ENCODE measurements at regions not wholly inside any gene's neighbourhood (a gene's known extent, or its start where the extent isn't known, plus 50 kb on each side); places are given as distances from the start of the nearest gene placed in this dataset.

GRCh38 chr18:45403341-45404049, 211.8 kb upstream of the SLC14A2 start:
- intact Hi-C loops (cut with DNase I) = no loop called here
- TF ChIP-seq POLR2AphosphoS5 (IDR thresholded peaks at IDR 0.05) (no peak), CTCF (IDR thresholded peaks at IDR 0.05) (no peak), EP300 (IDR thresholded peaks at IDR 0.05) (no peak), POLR2A (IDR thresholded peaks at IDR 0.05) (no peak)
- 98 to 99% methylated on average over 2 of the region's 2 CpGs for WGBS, 2 donors

GRCh38 chr18:45408218-45408617, 207.1 kb upstream of the SLC14A2 start:
- no peaks in the 10 kb centered on the region for H3K4me1 ChIP-seq
- H3K27ac ChIP-seq = no peak overlapping the region
- no peak overlapping the region for H3K4me3 ChIP-seq
- no peak for TF ChIP-seq EP300 (IDR thresholded peaks at IDR 0.05)
- TF ChIP-seq POLR2AphosphoS5 (IDR thresholded peaks at IDR 0.05) = no peak
- no peak for TF ChIP-seq CTCF (IDR thresholded peaks at IDR 0.05)
- TF ChIP-seq POLR2A (IDR thresholded peaks at IDR 0.05) = no peak
- no peaks in the 10 kb centered on the region for H3K9me3 ChIP-seq
- no peak for DNase-seq
- no peaks in the 10 kb centered on the region for H3K36me3 ChIP-seq
- intact Hi-C loops (cut with DNase I) = no loop called here
- H3K27me3 ChIP-seq = no peaks in the 10 kb centered on the region
- WGBS, 2 donors = 86 to 89% methylated on average over 1 of the region's 1 CpG

More at GRCh38 chr18:45403341-45404049, 211.8 kb upstream of the SLC14A2 start:
- no peaks in the 10 kb centered on the region for H3K9me3 ChIP-seq
- no peak overlapping the region for H3K4me3 ChIP-seq
- H3K27ac ChIP-seq = no peak overlapping the region
- DNase-seq = no peak
- H3K4me1 ChIP-seq = no peaks in the 10 kb centered on the region
- H3K36me3 ChIP-seq = no peaks in the 10 kb centered on the region
- no peaks in the 10 kb centered on the region for H3K27me3 ChIP-seq

GRCh38 chr18:45409971-45410370, 205.3 kb upstream of the SLC14A2 start:
- no peak for DNase-seq
- no peak for TF ChIP-seq CTCF (IDR thresholded peaks at IDR 0.05)
- no peak for TF ChIP-seq POLR2AphosphoS5 (IDR thresholded peaks at IDR 0.05)
- no peak for TF ChIP-seq POLR2A (IDR thresholded peaks at IDR 0.05)
- no peak for TF ChIP-seq EP300 (IDR thresholded peaks at IDR 0.05)
- H3K9me3 ChIP-seq = no peaks in the 10 kb centered on the region
- H3K4me3 ChIP-seq = no peak overlapping the region
- intact Hi-C loops (cut with DNase I) = no loop called here
- 95% methylated on average over 7 of the region's 7 CpGs for WGBS, 2 donors
- H3K4me1 ChIP-seq = no peaks in the 10 kb centered on the region
- no peaks in the 10 kb centered on the region for H3K27me3 ChIP-seq
- no peaks in the 10 kb centered on the region for H3K36me3 ChIP-seq
- H3K27ac ChIP-seq = no peak overlapping the region

DNA sequence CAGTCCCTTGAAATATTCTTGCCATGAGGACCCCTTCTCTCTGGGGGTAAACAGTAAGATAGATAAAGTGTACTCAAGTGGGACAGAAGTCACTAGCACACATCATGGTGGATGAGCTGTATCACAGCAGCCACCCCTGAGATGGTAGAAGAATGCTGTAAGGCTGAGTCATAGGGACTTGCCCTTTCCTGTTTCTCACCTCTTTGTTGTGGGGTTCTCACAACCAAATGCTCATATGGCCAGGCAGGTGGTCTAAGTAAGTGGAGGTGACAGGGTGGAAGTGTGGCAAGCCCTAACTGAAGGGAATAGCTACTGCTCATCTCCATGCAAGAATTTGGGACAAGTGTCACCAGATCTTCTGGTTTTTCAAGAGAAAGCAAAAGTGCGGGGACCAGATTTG, 202.7 kb upstream of the SLC14A2 start:
- TF ChIP-seq EP300 (IDR thresholded peaks at IDR 0.05) (no peak), CTCF (IDR thresholded peaks at IDR 0.05) (no peak), POLR2AphosphoS5 (IDR thresholded peaks at IDR 0.05) (no peak), POLR2A (IDR thresholded peaks at IDR 0.05) (no peak)
- Histone ChIP-seq H3K36me3 (no peaks in the 10 kb centered on the region), H3K27me3 (no peaks in the 10 kb centered on the region), H3K4me1 (peaks cover 0 to 4% (median 2%) of the 10 kb centered on the region in 4 donors), H3K27ac (no peak overlapping the region), H3K4me3 (no peak overlapping the region), H3K9me3 (no peaks in the 10 kb centered on the region)
- no peak for DNase-seq
- 97 to 99% methylated on average over 1 of the region's 1 CpG for WGBS, 2 donors
- intact Hi-C loops (cut with DNase I) = no loop called here
